WTC11 (cell line): ENCODE measurements at regions not wholly inside any gene's neighbourhood (a gene's known extent, or its start where the extent isn't known, plus 50 kb on each side); places are given as distances from the start of the nearest gene placed in this dataset.

Source experiments
- ATAC-seq: fragments of 200-7000 bp; cut with Tn5 transposase; 2 replicates; pipeline ENCODE4 v1.10.0; 2021; ENCODE audit warnings: mild to moderate bottlenecking, moderate library complexity
- CTCF ChIA-PET: fragments of 300-600 bp; sonication (Branson Sonifier 250); formaldehyde crosslinking; loops from one replicate; lab custom pipeline; 2021; ENCODE audit warnings: antibody characterized with exemption; lab: Charles Lee
- POLR2A ChIA-PET: fragments of 350-600 bp; sonication (Branson Sonifier 250); formaldehyde crosslinking; loops from one replicate; lab custom pipeline; 2021; ENCODE audit warnings: antibody characterized with exemption; lab: Charles Lee
- DNase-seq: peaks from one replicate; pipeline ENCODE4 v3.0.0; 2021; ENCODE audit warnings: low spot score
- H3K27ac Mint-ChIP-seq: 2 replicates; pipeline ENCODE4 v1.8.0; 2021; ENCODE audit warnings: mixed read lengths
- H3K27me3 Mint-ChIP-seq: 2 replicates; pipeline ENCODE4 v1.8.0; 2021; ENCODE audit warnings: low read depth, mild to moderate bottlenecking, moderate library complexity, mixed read lengths
- H3K36me3 Mint-ChIP-seq: 2 replicates; pipeline ENCODE4 v1.8.0; 2021; ENCODE audit warnings: mixed read lengths
- H3K4me1 Mint-ChIP-seq: 2 replicates; pipeline ENCODE4 v1.8.0; 2022; ENCODE audit warnings: mixed read lengths
- H3K4me3 Mint-ChIP-seq: 2 replicates; pipeline ENCODE4 v1.8.0; 2021; ENCODE audit warnings: mild to moderate bottlenecking, moderate library complexity, mixed read lengths
- H3K9me3 Mint-ChIP-seq: 2 replicates; pipeline ENCODE4 v1.8.0; 2021; ENCODE audit warnings: mixed read lengths
- AR ChIP-seq: fragments of 250-450 bp; sonication (Bioruptor Pico); IDR thresholded peaks from 2 replicates; pipeline ENCODE4 v1.9.0; 2021; ENCODE audit warnings: mild to moderate bottlenecking
- ATF1 ChIP-seq: sonication (generic); formaldehyde crosslinking; IDR thresholded peaks from 2 replicates; pipeline ENCODE4 v1.8.1; 2023; ENCODE audit warnings: mild to moderate bottlenecking, moderate library complexity, missing genetic modification reagents
- ATF3 ChIP-seq: sonication (generic); formaldehyde crosslinking; conservative IDR thresholded peaks from 2 replicates; pipeline ENCODE4 v1.8.1; 2022; ENCODE audit warnings: mild to moderate bottlenecking, missing genetic modification reagents
- CBFB ChIP-seq: sonication (generic); formaldehyde crosslinking; IDR thresholded peaks from 2 replicates; pipeline ENCODE4 v1.8.1; 2022; ENCODE audit warnings: mild to moderate bottlenecking, low read depth, missing genetic modification reagents
- CDX4 ChIP-seq: fragments of 250-450 bp; sonication (Bioruptor Pico); IDR thresholded peaks from 2 replicates; pipeline ENCODE4 v1.9.0; 2021; ENCODE audit warnings: moderate library complexity, mild to moderate bottlenecking, inconsistent platforms, borderline replicate concordance
- ESRRA ChIP-seq: sonication (generic); formaldehyde crosslinking; IDR thresholded peaks from 2 replicates; pipeline ENCODE4 v1.8.1; 2022; ENCODE audit warnings: mild to moderate bottlenecking, missing genetic modification reagents, borderline replicate concordance
- JAZF1 ChIP-seq: fragments of 250-450 bp; sonication (Bioruptor Pico); IDR thresholded peaks from 2 replicates; pipeline ENCODE4 v1.9.0; 2021; ENCODE audit warnings: moderate library complexity, mild to moderate bottlenecking, inconsistent platforms
- MYBL2 ChIP-seq: sonication (generic); formaldehyde crosslinking; IDR thresholded peaks from 2 replicates; pipeline ENCODE4 v1.8.1; 2023; ENCODE audit warnings: mild to moderate bottlenecking, moderate library complexity, missing genetic modification reagents
- NFATC4 ChIP-seq: fragments of 250-450 bp; sonication (Bioruptor Pico); IDR thresholded peaks from 2 replicates; pipeline ENCODE4 v1.9.0; 2021; ENCODE audit warnings: mild to moderate bottlenecking
- TEAD4 ChIP-seq: sonication (generic); formaldehyde crosslinking; IDR thresholded peaks from 2 replicates; pipeline ENCODE4 v1.8.0; 2022; ENCODE audit warnings: mild to moderate bottlenecking, missing genetic modification reagents
- ZNF281 ChIP-seq: sonication (generic); formaldehyde crosslinking; IDR thresholded peaks from 2 replicates; pipeline ENCODE4 v1.8.0; 2023; ENCODE audit warnings: mild to moderate bottlenecking, missing genetic modification reagents
- ZNF423 ChIP-seq: fragments of 250-450 bp; sonication (Bioruptor Pico); IDR thresholded peaks from 2 replicates; pipeline ENCODE4 v2.1.2; 2022; ENCODE audit warnings: mild to moderate bottlenecking, moderate library complexity
- ZNF425 ChIP-seq: fragments of 250-450 bp; sonication (Bioruptor Pico); conservative IDR thresholded peaks from 2 replicates; pipeline ENCODE4 v1.9.0; 2021; ENCODE audit warnings: mild to moderate bottlenecking
- ZNF532 ChIP-seq: fragments of 250-450 bp; sonication (Bioruptor Pico); IDR thresholded peaks from 2 replicates; pipeline ENCODE4 v1.9.0; 2021; ENCODE audit warnings: mild to moderate bottlenecking, borderline replicate concordance
- TF ChIP-seq, protein P1 (sequence below): sonication (generic); formaldehyde crosslinking; IDR thresholded peaks from 2 replicates; pipeline ENCODE4 v1.8.1; 2023; ENCODE audit warnings: mild to moderate bottlenecking, missing genetic modification reagents, moderate library complexity
- TF ChIP-seq, protein P2 (sequence below): fragments of 250-450 bp; sonication (Bioruptor Pico); IDR thresholded peaks from 2 replicates; pipeline ENCODE4 v1.9.0; 2021; ENCODE audit warnings: mild to moderate bottlenecking
- TF ChIP-seq, protein P3 (sequence below): sonication (generic); formaldehyde crosslinking; IDR thresholded peaks from 2 replicates; pipeline ENCODE4 v1.8.0; 2023; ENCODE audit warnings: missing genetic modification reagents
- TF ChIP-seq, protein P4 (sequence below): sonication (generic); formaldehyde crosslinking; IDR thresholded peaks from 2 replicates; pipeline ENCODE4 v1.8.1; 2023; ENCODE audit warnings: mild to moderate bottlenecking, moderate library complexity, missing genetic modification reagents
- TF ChIP-seq, protein P5 (sequence below): sonication (generic); formaldehyde crosslinking; IDR thresholded peaks from 2 replicates; pipeline ENCODE4 v1.8.1; 2022; ENCODE audit warnings: missing genetic modification reagents, borderline replicate concordance

DNA sequence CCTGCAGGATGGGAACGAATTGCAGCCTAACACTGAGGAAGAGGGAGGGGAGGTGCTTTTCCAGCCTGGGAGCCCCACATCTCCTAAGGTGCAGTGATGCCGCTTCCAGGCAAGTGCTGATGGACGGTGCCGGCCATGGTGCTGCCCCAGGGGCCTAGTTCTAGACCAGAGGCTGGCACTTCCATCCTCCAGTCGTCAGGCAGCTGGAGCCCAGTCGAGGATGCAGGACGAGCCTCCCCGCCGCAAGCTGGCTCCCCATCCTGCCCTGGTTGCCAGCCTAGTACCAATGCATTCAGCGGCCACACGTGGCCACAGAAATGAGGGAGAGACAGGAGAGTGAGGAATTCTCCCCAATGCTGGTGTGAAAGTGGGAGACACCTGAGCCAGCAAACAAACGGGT is 413.5 kb downstream of the ZNF516 start:
- H3K9me3 Mint-ChIP-seq: peaks cover 17% of the 10 kb centered on the region
- DNase-seq: no peak
- ChIA-PET CTCF (no interaction called here), POLR2A (no interaction called here)
- ATAC-seq: no peak
- no peaks in the 10 kb centered on the region for H3K4me1 Mint-ChIP-seq
- TF ChIP-seq, protein P1, sequence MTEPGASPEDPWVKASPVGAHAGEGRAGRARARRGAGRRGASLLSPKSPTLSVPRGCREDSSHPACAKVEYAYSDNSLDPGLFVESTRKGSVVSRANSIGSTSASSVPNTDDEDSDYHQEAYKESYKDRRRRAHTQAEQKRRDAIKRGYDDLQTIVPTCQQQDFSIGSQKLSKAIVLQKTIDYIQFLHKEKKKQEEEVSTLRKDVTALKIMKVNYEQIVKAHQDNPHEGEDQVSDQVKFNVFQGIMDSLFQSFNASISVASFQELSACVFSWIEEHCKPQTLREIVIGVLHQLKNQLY (CRISPR knock-in tag): no peak
- TF ChIP-seq ESRRA (CRISPR knock-in tag): no peak
- TF ChIP-seq ATF1: no peak
- no peak for TF ChIP-seq ZNF425 (CRISPR knock-in tag)
- no peak for TF ChIP-seq CDX4 (CRISPR knock-in tag)
- TF ChIP-seq, protein P2, sequence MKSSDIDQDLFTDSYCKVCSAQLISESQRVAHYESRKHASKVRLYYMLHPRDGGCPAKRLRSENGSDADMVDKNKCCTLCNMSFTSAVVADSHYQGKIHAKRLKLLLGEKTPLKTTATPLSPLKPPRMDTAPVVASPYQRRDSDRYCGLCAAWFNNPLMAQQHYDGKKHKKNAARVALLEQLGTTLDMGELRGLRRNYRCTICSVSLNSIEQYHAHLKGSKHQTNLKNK: no peak
- TF ChIP-seq, protein P3, sequence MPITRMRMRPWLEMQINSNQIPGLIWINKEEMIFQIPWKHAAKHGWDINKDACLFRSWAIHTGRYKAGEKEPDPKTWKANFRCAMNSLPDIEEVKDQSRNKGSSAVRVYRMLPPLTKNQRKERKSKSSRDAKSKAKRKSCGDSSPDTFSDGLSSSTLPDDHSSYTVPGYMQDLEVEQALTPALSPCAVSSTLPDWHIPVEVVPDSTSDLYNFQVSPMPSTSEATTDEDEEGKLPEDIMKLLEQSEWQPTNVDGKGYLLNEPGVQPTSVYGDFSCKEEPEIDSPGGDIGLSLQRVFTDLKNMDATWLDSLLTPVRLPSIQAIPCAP (CRISPR knock-in tag): no peak
- TF ChIP-seq NFATC4 (CRISPR knock-in tag): no peak
- no peak for TF ChIP-seq ZNF281 (CRISPR knock-in tag)
- TF ChIP-seq ATF3 (CRISPR knock-in tag): no peak
- no peak for TF ChIP-seq MYBL2 (CRISPR knock-in tag)
- TF ChIP-seq AR (CRISPR knock-in tag): no peak
- TF ChIP-seq, protein P4, sequence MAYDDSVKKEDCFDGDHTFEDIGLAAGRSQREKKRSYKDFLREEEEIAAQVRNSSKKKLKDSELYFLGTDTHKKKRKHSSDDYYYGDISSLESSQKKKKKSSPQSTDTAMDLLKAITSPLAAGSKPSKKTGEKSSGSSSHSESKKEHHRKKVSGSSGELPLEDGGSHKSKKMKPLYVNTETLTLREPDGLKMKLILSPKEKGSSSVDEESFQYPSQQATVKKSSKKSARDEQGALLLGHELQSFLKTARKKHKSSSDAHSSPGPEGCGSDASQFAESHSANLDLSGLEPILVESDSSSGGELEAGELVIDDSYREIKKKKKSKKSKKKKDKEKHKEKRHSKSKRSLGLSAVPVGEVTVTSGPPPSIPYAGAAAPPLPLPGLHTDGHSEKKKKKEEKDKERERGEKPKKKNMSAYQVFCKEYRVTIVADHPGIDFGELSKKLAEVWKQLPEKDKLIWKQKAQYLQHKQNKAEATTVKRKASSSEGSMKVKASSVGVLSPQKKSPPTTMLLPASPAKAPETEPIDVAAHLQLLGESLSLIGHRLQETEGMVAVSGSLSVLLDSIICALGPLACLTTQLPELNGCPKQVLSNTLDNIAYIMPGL (CRISPR knock-in tag): no peak
- TF ChIP-seq JAZF1 (CRISPR knock-in tag): no peak
- TF ChIP-seq ZNF423: no peak
- TF ChIP-seq, protein P5, sequence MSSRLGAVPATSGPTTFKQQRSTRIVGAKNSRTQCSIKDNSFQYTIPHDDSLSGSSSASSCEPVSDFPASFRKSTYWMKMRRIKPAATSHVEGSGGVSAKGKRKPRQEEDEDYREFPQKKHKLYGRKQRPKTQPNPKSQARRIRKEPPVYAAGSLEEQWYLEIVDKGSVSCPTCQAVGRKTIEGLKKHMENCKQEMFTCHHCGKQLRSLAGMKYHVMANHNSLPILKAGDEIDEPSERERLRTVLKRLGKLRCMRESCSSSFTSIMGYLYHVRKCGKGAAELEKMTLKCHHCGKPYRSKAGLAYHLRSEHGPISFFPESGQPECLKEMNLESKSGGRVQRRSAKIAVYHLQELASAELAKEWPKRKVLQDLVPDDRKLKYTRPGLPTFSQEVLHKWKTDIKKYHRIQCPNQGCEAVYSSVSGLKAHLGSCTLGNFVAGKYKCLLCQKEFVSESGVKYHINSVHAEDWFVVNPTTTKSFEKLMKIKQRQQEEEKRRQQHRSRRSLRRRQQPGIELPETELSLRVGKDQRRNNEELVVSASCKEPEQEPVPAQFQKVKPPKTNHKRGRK (CRISPR knock-in tag): no peak
- no peak for TF ChIP-seq TEAD4 (CRISPR knock-in tag)
- no peak for TF ChIP-seq ZNF532 (CRISPR knock-in tag)
- no peak for TF ChIP-seq CBFB (CRISPR knock-in tag)
- H3K36me3 Mint-ChIP-seq: peaks cover 10% of the 10 kb centered on the region
- no peak overlapping the region for H3K4me3 Mint-ChIP-seq
- no peaks in the 10 kb centered on the region for H3K27me3 Mint-ChIP-seq
- no peak overlapping the region for H3K27ac Mint-ChIP-seq
